SU-DHL-6 (cell line): ENCODE measurements at regions not wholly inside any gene's neighbourhood (a gene's known extent, or its start where the extent isn't known, plus 50 kb on each side); places are given as distances from the start of the nearest gene placed in this dataset.

ENCODE experiments used
- EZH2phosphoT487 ChIP-seq: fragments of 200-600 bp; sonication (generic), shearing (Covaris generic); conservative IDR thresholded peaks from 2 replicates; pipeline ENCODE4 v1.6.1; 2018; ENCODE audit warnings: mild to moderate bottlenecking, antibody characterized with exemption, low read length, moderate library complexity, mixed read lengths
- TF ChIP-seq, protein P1 (sequence below): fragments of 200-600 bp; sonication (generic); IDR thresholded peaks from one replicate; pipeline ENCODE4 v1.5.1; 2017; ENCODE audit warnings: antibody characterized with exemption, mild to moderate bottlenecking, low read length, moderate library complexity; ENCODE audit not compliant: insufficient read depth, poor library complexity, severe bottlenecking

DNA sequence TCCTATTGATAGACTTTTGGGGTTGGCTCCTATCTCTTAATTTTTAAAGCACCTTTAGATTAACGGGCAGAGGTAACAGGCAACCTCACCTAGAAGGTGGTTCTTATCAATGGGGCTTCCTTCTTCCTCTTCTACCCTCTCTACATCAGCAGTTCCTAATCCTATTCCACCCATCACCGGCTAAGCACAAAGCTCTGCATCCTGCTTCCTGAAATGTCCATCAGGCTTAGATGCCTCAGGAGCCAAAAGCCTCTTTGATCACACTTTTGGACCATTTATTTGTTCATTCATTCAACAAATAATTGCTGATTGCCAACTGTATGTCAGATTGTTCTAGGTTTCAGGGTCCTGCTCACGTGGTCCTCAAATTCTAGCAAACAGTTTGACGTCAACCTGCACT is 586.0 kb downstream of the TOX3 start:
- TF ChIP-seq, protein P1, sequence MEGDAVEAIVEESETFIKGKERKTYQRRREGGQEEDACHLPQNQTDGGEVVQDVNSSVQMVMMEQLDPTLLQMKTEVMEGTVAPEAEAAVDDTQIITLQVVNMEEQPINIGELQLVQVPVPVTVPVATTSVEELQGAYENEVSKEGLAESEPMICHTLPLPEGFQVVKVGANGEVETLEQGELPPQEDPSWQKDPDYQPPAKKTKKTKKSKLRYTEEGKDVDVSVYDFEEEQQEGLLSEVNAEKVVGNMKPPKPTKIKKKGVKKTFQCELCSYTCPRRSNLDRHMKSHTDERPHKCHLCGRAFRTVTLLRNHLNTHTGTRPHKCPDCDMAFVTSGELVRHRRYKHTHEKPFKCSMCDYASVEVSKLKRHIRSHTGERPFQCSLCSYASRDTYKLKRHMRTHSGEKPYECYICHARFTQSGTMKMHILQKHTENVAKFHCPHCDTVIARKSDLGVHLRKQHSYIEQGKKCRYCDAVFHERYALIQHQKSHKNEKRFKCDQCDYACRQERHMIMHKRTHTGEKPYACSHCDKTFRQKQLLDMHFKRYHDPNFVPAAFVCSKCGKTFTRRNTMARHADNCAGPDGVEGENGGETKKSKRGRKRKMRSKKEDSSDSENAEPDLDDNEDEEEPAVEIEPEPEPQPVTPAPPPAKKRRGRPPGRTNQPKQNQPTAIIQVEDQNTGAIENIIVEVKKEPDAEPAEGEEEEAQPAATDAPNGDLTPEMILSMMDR: no peak
- no peak for TF ChIP-seq EZH2phosphoT487
